T-helper 2 cell (primary cell): ENCODE measurements at regions not wholly inside any gene's neighbourhood (a gene's known extent, or its start where the extent isn't known, plus 50 kb on each side); places are given as distances from the start of the nearest gene placed in this dataset.

ENCODE experiments used
- DNase-seq, 5 experiments: peaks; one replicate each; pipeline versions ENCODE4 v3.0.0 to v3.0.0-alpha.2; 2012 to 2022

- no peak for DNase-seq
Observed at GRCh38 chr1:30607723-30608122, 115.7 kb downstream of the MATN1 start.

GRCh38 chr1:30606166-30606565 lies 117.2 kb downstream of the MATN1 start:
- DNase-seq, result no peak

- no peak for DNase-seq
Observed at GRCh38 chr1:30605441-30605920, 117.9 kb downstream of the MATN1 start.

- no peak for DNase-seq
Observed at GRCh38 chr1:30604801-30605440, 118.5 kb downstream of the MATN1 start.

GRCh38 chr1:30603081-30603858 lies 120.1 kb downstream of the MATN1 start:
- DNase-seq, result no peak

GRCh38 chr1:30601316-30602085 lies 121.9 kb downstream of the MATN1 start:
- no peak for DNase-seq

- DNase-seq, result no peak
Observed at GRCh38 chr1:30600706-30601105, 122.7 kb downstream of the MATN1 start.

GRCh38 chr1:30600258-30600657 lies 123.1 kb downstream of the MATN1 start:
- no peak for DNase-seq

- DNase-seq, result no peak
Observed at GRCh38 chr1:30599721-30600120, 123.7 kb downstream of the MATN1 start.

- no peak for DNase-seq
Observed at GRCh38 chr1:30598571-30599114, 124.7 kb downstream of the MATN1 start.

- DNase-seq, result no peak
Observed at GRCh38 chr1:30597711-30598110, 125.7 kb downstream of the MATN1 start.

- no peak for DNase-seq
Observed at GRCh38 chr1:30596891-30597290, 126.5 kb downstream of the MATN1 start.

GRCh38 chr1:30596470-30596869 lies 126.9 kb downstream of the MATN1 start:
- no peak for DNase-seq

- DNase-seq, result no peak
Observed at GRCh38 chr1:30589083-30589482, 134.3 kb downstream of the MATN1 start.

GRCh38 chr1:30588311-30589073 lies 134.9 kb downstream of the MATN1 start:
- DNase-seq, result no peak

- DNase-seq, result no peak
Observed at GRCh38 chr1:30586671-30587070, 136.7 kb downstream of the MATN1 start.

- DNase-seq, result no peak
Observed at GRCh38 chr1:30579580-30579979, 143.8 kb downstream of the MATN1 start.

GRCh38 chr1:30575066-30575465 lies 148.3 kb downstream of the MATN1 start:
- DNase-seq, result no peak

- DNase-seq, result no peak
Observed at GRCh38 chr1:30572192-30572591, 151.2 kb downstream of the MATN1 start.

GRCh38 chr1:30571380-30571779 lies 152.0 kb downstream of the MATN1 start:
- no peak for DNase-seq

GRCh38 chr1:30569384-30569783 lies 154.0 kb downstream of the MATN1 start:
- DNase-seq, result no peak

- no peak for DNase-seq
Observed at GRCh38 chr1:30562559-30562958, 160.8 kb downstream of the MATN1 start.
